ENCODE measurements at regions not wholly inside any gene's neighbourhood (a gene's known extent, or its start where the extent isn't known, plus 50 kb on each side); places are given as distances from the start of the nearest gene placed in this dataset.

- no peak for DNase-seq (ENCODE audit: low spot score)
Observed at GRCh38 chr5:71948206-71948605, 159.1 kb upstream of the MAP1B start.

GRCh38 chr5:71949772-71950171, 157.5 kb upstream of the MAP1B start:
- no peak for DNase-seq (ENCODE audit: low spot score)

- no peak for DNase-seq (ENCODE audit: low spot score)
Observed at GRCh38 chr5:71953866-71954265, 153.4 kb upstream of the MAP1B start.

GRCh38 chr5:71954329-71954728, 152.9 kb upstream of the MAP1B start:
- no peak for DNase-seq (ENCODE audit: low spot score)

- DNase-seq (ENCODE audit: low spot score) = no peak
Observed at GRCh38 chr5:71955723-71956122, 151.6 kb upstream of the MAP1B start.

- no peak for DNase-seq (ENCODE audit: low spot score)
Observed at GRCh38 chr5:71957292-71957898, 149.9 kb upstream of the MAP1B start.

GRCh38 chr5:71960195-71960594, 147.1 kb upstream of the MAP1B start:
- DNase-seq (ENCODE audit: low spot score) = no peak

- no peak for DNase-seq (ENCODE audit: low spot score)
Observed at GRCh38 chr5:71961786-71962185, 145.5 kb upstream of the MAP1B start.

- no peak for DNase-seq (ENCODE audit: low spot score)
Observed at GRCh38 chr5:71969460-71969859, 137.8 kb upstream of the MAP1B start.

GRCh38 chr5:71971862-71972261, 135.4 kb upstream of the MAP1B start:
- DNase-seq (ENCODE audit: low spot score) = no peak

GRCh38 chr5:71972777-71973473, 134.3 kb upstream of the MAP1B start:
- no peak for DNase-seq (ENCODE audit: low spot score)

- no peak for DNase-seq (ENCODE audit: low spot score)
Observed at GRCh38 chr5:71973563-71973962, 133.7 kb upstream of the MAP1B start.

GRCh38 chr5:71974165-71974564, 133.1 kb upstream of the MAP1B start:
- DNase-seq (ENCODE audit: low spot score) = no peak

GRCh38 chr5:71974622-71975021, 132.7 kb upstream of the MAP1B start:
- DNase-seq (ENCODE audit: low spot score) = no peak

GRCh38 chr5:71976449-71976848, 130.8 kb upstream of the MAP1B start:
- no peak for DNase-seq (ENCODE audit: low spot score)

- no peak for DNase-seq (ENCODE audit: low spot score)
Observed at GRCh38 chr5:71977311-71977710, 130.0 kb upstream of the MAP1B start.

GRCh38 chr5:71978216-71978615, 129.1 kb upstream of the MAP1B start:
- no peak for DNase-seq (ENCODE audit: low spot score)

- no peak for DNase-seq (ENCODE audit: low spot score)
Observed at GRCh38 chr5:71982717-71983395, 124.4 kb upstream of the MAP1B start.

- no peak for DNase-seq (ENCODE audit: low spot score)
Observed at GRCh38 chr5:71986101-71986500, 121.2 kb upstream of the MAP1B start.

GRCh38 chr5:71988808-71989207, 118.5 kb upstream of the MAP1B start:
- no peak for DNase-seq (ENCODE audit: low spot score)

- DNase-seq (ENCODE audit: low spot score) = no peak
Observed at GRCh38 chr5:71993600-71993999, 113.7 kb upstream of the MAP1B start.

GRCh38 chr5:71996789-71997188, 110.5 kb upstream of the MAP1B start:
- DNase-seq (ENCODE audit: low spot score) = no peak

- DNase-seq (ENCODE audit: low spot score) = no peak
Observed at GRCh38 chr5:71998746-71999145, 108.5 kb upstream of the MAP1B start.

GRCh38 chr5:72000707-72001106, 106.6 kb upstream of the MAP1B start:
- DNase-seq (ENCODE audit: low spot score) = no peak

Measured in CD4-positive, alpha-beta T cell treated with Interleukin-2 at 100 ng/mL for 4 hours (primary cell).